Tibial nerve (tissue), 4 donors: ENCODE measurements at regions not wholly inside any gene's neighbourhood (a gene's known extent, or its start where the extent isn't known, plus 50 kb on each side); places are given as distances from the start of the nearest gene placed in this dataset.
A peak's percentile ranks its signal among the peaks of the same experiment; 100 is the strongest.

Experiments
- DNase-seq, 2 donors: peaks; one replicate each; pipeline ENCODE4 v3.0.0-alpha.2; 2019; ENCODE audit warnings: low spot score in 2 of 2
- H3K27ac ChIP-seq, 4 donors: fragments of 200-600 bp; sonication (generic) in 3 of 4; one replicate each; pipeline ENCODE4 v1.5.1; 2017 to 2019; ENCODE audit warnings: mild to moderate bottlenecking in 1 of 4
- H3K27me3 ChIP-seq, 2 donors: fragments of 200-600 bp; sonication (generic) in 1 of 2; one replicate each; pipeline versions ENCODE4 v1.5.1 to v1.6.0; 2017 to 2019
- H3K36me3 ChIP-seq, 3 donors: fragments of 200-600 bp; sonication (generic); one replicate each; pipeline ENCODE4 v1.5.1; 2018 to 2019
- H3K4me1 ChIP-seq, 4 donors: fragments of 200-600 bp; sonication (generic) in 3 of 4; one replicate each; pipeline ENCODE4 v1.5.1; 2017 to 2019
- H3K4me3 ChIP-seq, 4 donors: fragments of 200-600 bp; sonication (generic) in 3 of 4; one replicate each; pipeline ENCODE4 v1.5.1; 2017 to 2019; ENCODE audit warnings: mild to moderate bottlenecking in 1 of 4, moderate library complexity in 1 of 4
- H3K9me3 ChIP-seq, 4 donors: fragments of 200-600 bp; sonication (generic) in 3 of 4; one replicate each; pipeline ENCODE4 v1.5.1; 2017 to 2019
- EP300 ChIP-seq, 2 donors: sonication (generic); formaldehyde crosslinking; IDR thresholded peaks; one replicate each; pipeline ENCODE4 v1.6.1; 2017; ENCODE audit warnings: antibody characterized with exemption in 2 of 2, mild to moderate bottlenecking in 1 of 2
- POLR2A ChIP-seq, 2 donors: fragments of 450-650 bp; IDR thresholded peaks; one replicate each; pipeline ENCODE4 v1.6.1; 2017; ENCODE audit warnings: antibody characterized with exemption in 2 of 2, mild to moderate bottlenecking in 2 of 2, moderate library complexity in 2 of 2
- WGBS, 2 donors: methylation state at CpG; one replicate each; pipeline ENCODE4 v1.1.5; 2018; 5-methylcytosine and 5-hydroxymethylcytosine counted together
- TF ChIP-seq, protein P1 (sequence below), 5 experiments: fragments of 200-600 bp in 3 of 5; fragments of 450-650 bp in 2 of 5; sonication (generic) in 3 of 5; IDR thresholded peaks; one replicate each; pipeline ENCODE4 v1.5.1; 2016 to 2019; ENCODE audit warnings: antibody characterized with exemption in 5 of 5, mild to moderate bottlenecking in 3 of 5, moderate library complexity in 2 of 5

- Histone ChIP-seq H3K4me1 (peaks cover 0 to 18% (median 9%) of the 10 kb centered on the region in 4 donors), H3K36me3 (no peaks in the 10 kb centered on the region), H3K9me3 (no peaks in the 10 kb centered on the region), H3K27ac (no peak overlapping the region), H3K4me3 (no peak overlapping the region), H3K27me3 (no peaks in the 10 kb centered on the region)
- WGBS, 2 donors, result 89 to 90% methylated on average over 5 of the region's 5 CpGs
- DNase-seq, result no peak
- TF ChIP-seq POLR2A (IDR thresholded peaks at IDR 0.05), result no peak
- no peak for TF ChIP-seq EP300 (IDR thresholded peaks at IDR 0.05)
- TF ChIP-seq, protein P1, sequence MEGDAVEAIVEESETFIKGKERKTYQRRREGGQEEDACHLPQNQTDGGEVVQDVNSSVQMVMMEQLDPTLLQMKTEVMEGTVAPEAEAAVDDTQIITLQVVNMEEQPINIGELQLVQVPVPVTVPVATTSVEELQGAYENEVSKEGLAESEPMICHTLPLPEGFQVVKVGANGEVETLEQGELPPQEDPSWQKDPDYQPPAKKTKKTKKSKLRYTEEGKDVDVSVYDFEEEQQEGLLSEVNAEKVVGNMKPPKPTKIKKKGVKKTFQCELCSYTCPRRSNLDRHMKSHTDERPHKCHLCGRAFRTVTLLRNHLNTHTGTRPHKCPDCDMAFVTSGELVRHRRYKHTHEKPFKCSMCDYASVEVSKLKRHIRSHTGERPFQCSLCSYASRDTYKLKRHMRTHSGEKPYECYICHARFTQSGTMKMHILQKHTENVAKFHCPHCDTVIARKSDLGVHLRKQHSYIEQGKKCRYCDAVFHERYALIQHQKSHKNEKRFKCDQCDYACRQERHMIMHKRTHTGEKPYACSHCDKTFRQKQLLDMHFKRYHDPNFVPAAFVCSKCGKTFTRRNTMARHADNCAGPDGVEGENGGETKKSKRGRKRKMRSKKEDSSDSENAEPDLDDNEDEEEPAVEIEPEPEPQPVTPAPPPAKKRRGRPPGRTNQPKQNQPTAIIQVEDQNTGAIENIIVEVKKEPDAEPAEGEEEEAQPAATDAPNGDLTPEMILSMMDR (IDR thresholded peaks at IDR 0.05), result no peak
These were observed 211.9 kb upstream of the KCNMB2 start for GRCh38 chr3:178324356-178324755.

DNA sequence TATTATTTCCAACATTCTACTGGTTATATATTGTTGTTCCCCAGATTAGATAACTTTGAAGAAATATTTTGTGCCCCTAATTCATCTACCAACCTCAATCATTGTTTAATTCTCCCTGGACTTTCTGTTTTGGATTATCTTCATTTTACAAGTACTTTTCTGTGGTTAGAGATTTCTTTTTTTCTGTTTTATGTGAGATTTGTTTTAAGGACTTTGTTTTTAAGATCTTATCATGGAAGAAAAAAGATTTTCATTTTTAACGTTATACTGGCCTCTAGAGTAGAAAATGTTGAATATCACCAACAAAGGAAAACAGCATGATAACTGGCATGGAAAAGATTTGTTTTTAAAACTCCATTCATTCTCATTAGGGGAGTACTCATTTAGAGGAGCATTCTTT is 210.9 kb upstream of the KCNMB2 start:
- no peak for DNase-seq
- H3K27me3 ChIP-seq, result no peaks in the 10 kb centered on the region
- H3K36me3 ChIP-seq, result no peaks in the 10 kb centered on the region
- no peak overlapping the region for H3K4me3 ChIP-seq
- peaks cover 0 to 16% (median 8%) of the 10 kb centered on the region in 4 donors for H3K4me1 ChIP-seq
- TF ChIP-seq POLR2A (IDR thresholded peaks at IDR 0.05), result no peak
- TF ChIP-seq, protein P1 (IDR thresholded peaks at IDR 0.05), result peak in 4 of 5 experiments; percentile 22 to 52 (median 36)
- no peak for TF ChIP-seq EP300 (IDR thresholded peaks at IDR 0.05)
- WGBS, 2 donors, result 3 to 6% methylated on average over 1 of the region's 1 CpG
- no peaks in the 10 kb centered on the region for H3K9me3 ChIP-seq
- H3K27ac ChIP-seq, result no peak overlapping the region

DNA sequence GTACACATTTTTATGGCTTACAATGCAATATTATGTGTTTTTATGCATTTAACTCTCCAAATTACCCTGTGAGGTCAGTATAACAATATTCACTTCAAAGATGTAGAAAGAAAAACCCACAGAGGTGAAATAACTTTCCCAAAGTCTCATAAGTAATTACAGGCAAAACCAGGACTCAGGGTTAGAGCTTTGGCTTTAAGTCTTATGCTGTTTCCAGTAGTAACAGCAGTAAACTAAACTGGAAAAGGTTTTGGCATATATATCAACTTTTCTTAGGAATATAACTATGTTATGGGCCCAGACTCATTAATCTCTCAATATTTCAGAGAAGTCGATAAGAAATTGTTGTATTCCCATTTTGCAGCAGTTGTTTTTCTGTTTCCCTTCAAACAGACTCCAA is 206.3 kb upstream of the KCNMB2 start:
- H3K27ac ChIP-seq, result no peak overlapping the region
- H3K36me3 ChIP-seq, result no peaks in the 10 kb centered on the region
- H3K4me1 ChIP-seq, result peaks cover 0 to 4% (median 0%) of the 10 kb centered on the region in 4 donors
- H3K4me3 ChIP-seq, result no peak overlapping the region
- no peak for TF ChIP-seq EP300 (IDR thresholded peaks at IDR 0.05)
- TF ChIP-seq, protein P1 (IDR thresholded peaks at IDR 0.05), result no peak
- no peaks in the 10 kb centered on the region for H3K27me3 ChIP-seq
- WGBS, 2 donors, result 76 to 80% methylated on average over 1 of the region's 1 CpG
- no peaks in the 10 kb centered on the region for H3K9me3 ChIP-seq
- DNase-seq, result no peak

- no peak overlapping the region for H3K4me3 ChIP-seq
- TF ChIP-seq, protein P1 (IDR thresholded peaks at IDR 0.05), result no peak
- TF ChIP-seq POLR2A (IDR thresholded peaks at IDR 0.05) (no peak), EP300 (IDR thresholded peaks at IDR 0.05) (no peak)
- no peaks in the 10 kb centered on the region for H3K9me3 ChIP-seq
- 95 to 97% methylated on average over 3 of the region's 3 CpGs for WGBS, 2 donors
- no peak overlapping the region for H3K27ac ChIP-seq
- DNase-seq, result no peak
- no peaks in the 10 kb centered on the region for H3K36me3 ChIP-seq
- no peaks in the 10 kb centered on the region for H3K27me3 ChIP-seq
- H3K4me1 ChIP-seq, result no peaks in the 10 kb centered on the region
These were observed 202.0 kb upstream of the KCNMB2 start for GRCh38 chr3:178334239-178334638.

- Histone ChIP-seq H3K27me3 (no peaks in the 10 kb centered on the region), H3K9me3 (no peaks in the 10 kb centered on the region), H3K4me3 (no peak overlapping the region), H3K4me1 (no peaks in the 10 kb centered on the region), H3K36me3 (no peaks in the 10 kb centered on the region), H3K27ac (no peak overlapping the region)
- TF ChIP-seq, protein P1 (IDR thresholded peaks at IDR 0.05), result no peak
- TF ChIP-seq POLR2A (IDR thresholded peaks at IDR 0.05), result no peak
- no peak for TF ChIP-seq EP300 (IDR thresholded peaks at IDR 0.05)
- WGBS, 2 donors, result 76 to 79% methylated on average over 1 of the region's 1 CpG
- no peak for DNase-seq
These were observed 199.9 kb upstream of the KCNMB2 start for GRCh38 chr3:178336336-178336735.
